ENCODE measurements at regions not wholly inside any gene's neighbourhood (a gene's known extent, or its start where the extent isn't known, plus 50 kb on each side); places are given as distances from the start of the nearest gene placed in this dataset.
"Not testable (repeated sequence)": the region's sequence is repeated elsewhere in the genome, so short reads cannot be mapped to it uniquely, and the experiment has no call there.

DNA sequence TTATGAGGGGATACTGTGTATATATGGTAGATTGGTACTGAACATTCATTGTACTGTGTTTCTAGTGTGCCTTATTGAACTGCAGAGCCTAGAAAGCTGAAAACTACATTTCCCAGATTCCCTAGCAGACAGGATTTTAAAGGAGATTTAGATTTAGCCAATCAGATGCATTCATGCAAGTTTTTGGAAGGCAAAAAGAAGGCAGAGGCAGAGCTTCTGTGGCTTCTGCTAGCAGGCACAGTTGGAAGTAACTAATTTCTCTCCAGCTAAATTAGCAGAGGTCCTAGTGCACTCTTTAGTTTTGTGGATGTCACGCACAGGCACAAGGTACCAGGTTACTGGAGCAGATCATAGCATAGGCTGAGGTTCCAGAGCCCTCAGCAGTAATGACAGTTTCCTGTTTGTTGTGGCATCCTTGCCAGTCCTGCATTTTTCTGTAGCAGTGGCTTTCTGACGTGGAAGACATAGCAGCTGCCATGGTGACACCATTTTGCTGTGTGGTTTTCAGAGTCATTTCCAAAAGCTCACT, 83.7 kb upstream of the CCDC71L start:
- DNase-seq (no peak), ATAC-seq (no peak)
- intact Hi-C loops (cut with DNase I, micrococcal nuclease) = no loop called here

- peak in 1 of 2 donors; percentile 12 for DNase-seq
- intact Hi-C loops (cut with DNase I, micrococcal nuclease) = not testable (repeated sequence)
- ATAC-seq = peak; percentile 76
These were observed 86.3 kb upstream of the CCDC71L start for GRCh38 chr7:106747301-106747700.

- DNase-seq (no peak), ATAC-seq (peak; percentile 40)
- intact Hi-C loops (cut with DNase I, micrococcal nuclease) = no loop called here
These were observed 86.8 kb upstream of the CCDC71L start for GRCh38 chr7:106747804-106748203.

DNA sequence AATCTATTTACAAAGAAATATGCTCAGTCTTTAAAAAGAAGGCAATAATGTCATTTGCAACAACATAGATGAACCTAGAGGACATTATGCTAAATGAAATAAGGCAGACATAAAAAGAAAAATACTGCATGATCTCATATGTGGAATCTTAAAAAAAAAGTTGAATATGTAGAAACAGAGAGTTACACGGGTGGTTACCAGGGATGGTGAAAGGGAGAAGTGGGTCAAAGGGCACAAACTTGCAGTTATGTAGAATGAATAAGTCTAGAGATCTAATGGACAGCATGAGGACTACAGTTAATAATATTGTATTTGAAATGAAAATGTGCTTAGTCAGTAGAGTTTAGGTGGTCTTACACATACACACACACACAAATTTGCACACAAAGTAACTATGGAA, 88.2 kb upstream of the CCDC71L start:
- no peak for ATAC-seq
- intact Hi-C loops (cut with DNase I, micrococcal nuclease) = no loop called here
- no peak for DNase-seq

DNA sequence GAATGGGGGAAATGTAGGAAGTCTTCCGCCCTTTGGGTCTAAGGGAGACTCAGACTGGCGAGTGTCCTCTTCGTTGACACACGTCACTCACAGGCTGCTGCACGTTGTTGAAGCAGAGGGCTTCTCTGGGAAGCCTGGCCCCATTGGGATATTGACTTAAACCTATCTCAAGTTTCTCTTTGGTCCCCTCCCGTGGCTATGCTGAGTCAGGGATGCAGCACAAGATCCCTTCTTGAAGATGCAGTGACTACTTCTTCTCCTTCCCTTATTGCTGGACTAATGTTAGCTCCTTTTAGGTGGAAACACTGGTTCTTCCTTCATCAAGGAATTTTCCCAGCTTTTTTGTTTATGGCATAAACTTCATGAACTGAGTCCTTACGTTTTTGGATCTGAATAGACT, 89.8 kb upstream of the CCDC71L start:
- ATAC-seq = no peak

GRCh38 chr7:106752367-106752766, 91.4 kb upstream of the CCDC71L start:
- intact Hi-C loops (cut with DNase I, micrococcal nuclease) = no loop called here
- DNase-seq (peak; percentile 43 to 58), ATAC-seq (peak; percentile 90)

More for the DNA sequence above, 89.8 kb upstream of the CCDC71L start:
- no peak for DNase-seq
- intact Hi-C loops (cut with DNase I, micrococcal nuclease) = no loop called here

GRCh38 chr7:106755024-106755423, 94.1 kb upstream of the CCDC71L start:
- DNase-seq; intact Hi-C loops (cut with DNase I, micrococcal nuclease); ATAC-seq: not testable (repeated sequence)

GRCh38 chr7:106755641-106756040, 94.7 kb upstream of the CCDC71L start:
- DNase-seq = no peak
- ATAC-seq = no peak
- intact Hi-C loops (cut with DNase I, micrococcal nuclease) = no loop called here

DNA sequence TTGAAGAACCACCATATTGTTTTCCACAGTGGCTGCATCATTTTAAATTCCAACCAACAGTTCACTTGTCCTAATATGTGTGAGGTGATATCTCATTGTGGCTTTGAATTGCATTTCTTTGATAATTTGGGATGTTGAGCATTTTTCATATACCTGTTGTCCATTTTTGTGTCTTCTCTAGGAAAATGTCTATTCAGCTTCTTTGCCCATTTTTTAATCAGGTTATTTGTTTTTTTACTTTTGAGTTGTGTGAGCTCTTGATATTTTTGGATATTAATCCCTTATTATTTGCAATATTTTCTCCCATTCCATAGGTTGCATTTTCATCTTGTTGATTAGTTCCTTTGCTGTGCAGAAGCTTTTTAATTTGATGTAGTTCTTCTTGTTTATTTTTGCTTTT, 95.1 kb upstream of the CCDC71L start:
- intact Hi-C loops (cut with DNase I, micrococcal nuclease) = no loop called here
- DNase-seq = no peak
- no peak for ATAC-seq

GRCh38 chr7:106756884-106757283, 95.9 kb upstream of the CCDC71L start:
- ATAC-seq (no peak), DNase-seq (no peak)
- intact Hi-C loops (cut with DNase I, micrococcal nuclease) = no loop called here

- DNase-seq = peak in 1 of 2 donors; percentile 34
- ATAC-seq = no peak
- intact Hi-C loops (cut with DNase I, micrococcal nuclease) = no loop called here
These were observed 96.9 kb upstream of the CCDC71L start for GRCh38 chr7:106757846-106758245.

- intact Hi-C loops (cut with DNase I, micrococcal nuclease); ATAC-seq; DNase-seq: not testable (repeated sequence)
These were observed 101.9 kb upstream of the CCDC71L start for GRCh38 chr7:106762845-106763244.

GRCh38 chr7:106763717-106764116, 101.4 kb upstream of the PIK3CG start:
- DNase-seq = no peak
- intact Hi-C loops (cut with DNase I, micrococcal nuclease) = no loop called here
- ATAC-seq = no peak

- intact Hi-C loops (cut with DNase I, micrococcal nuclease) = no loop called here
- DNase-seq (no peak), ATAC-seq (no peak)
These were observed 99.2 kb upstream of the PIK3CG start for GRCh38 chr7:106765727-106766355.

- DNase-seq = no peak
- no peak for ATAC-seq
- intact Hi-C loops (cut with DNase I, micrococcal nuclease) = no loop called here
These were observed 98.5 kb upstream of the PIK3CG start for GRCh38 chr7:106766551-106766950.

- ATAC-seq = no peak
- intact Hi-C loops (cut with DNase I, micrococcal nuclease) = no loop called here
- DNase-seq = no peak
These were observed 98.0 kb upstream of the PIK3CG start for GRCh38 chr7:106767078-106767477.

GRCh38 chr7:106767498-106768323, 97.4 kb upstream of the PIK3CG start:
- peak; percentile 34 for ATAC-seq
- DNase-seq = no peak
- intact Hi-C loops (cut with DNase I, micrococcal nuclease) = no loop called here

DNA sequence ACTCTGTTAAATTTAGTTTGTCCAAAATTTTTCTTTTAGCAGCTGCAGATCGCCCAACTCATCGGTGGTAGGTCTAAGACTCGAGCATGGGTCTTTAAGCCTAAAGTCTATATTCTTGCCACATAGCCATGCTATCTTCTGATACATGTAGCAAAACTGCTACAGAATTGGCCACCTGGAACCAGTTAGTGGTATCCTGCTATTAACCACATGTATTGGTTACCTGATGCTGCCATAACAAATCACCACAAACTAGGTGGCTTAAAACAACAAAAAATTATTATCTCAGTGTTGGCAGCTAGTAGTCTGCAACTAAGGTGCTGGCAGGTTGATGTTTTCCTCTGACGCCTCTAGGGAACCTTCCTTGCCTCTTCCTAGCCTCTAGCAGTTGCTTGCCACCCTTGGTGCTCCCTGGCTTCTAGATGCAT, 96.7 kb upstream of the PIK3CG start:
- DNase-seq (no peak), ATAC-seq (no peak)
- intact Hi-C loops (cut with DNase I, micrococcal nuclease) = no loop called here

- DNase-seq (no peak), ATAC-seq (no peak)
- intact Hi-C loops (cut with DNase I, micrococcal nuclease) = no loop called here
These were observed 94.9 kb upstream of the PIK3CG start for GRCh38 chr7:106770191-106770590.

GRCh38 chr7:106772655-106773108, 92.4 kb upstream of the PIK3CG start:
- no peak for ATAC-seq
- DNase-seq = no peak
- intact Hi-C loops (cut with DNase I, micrococcal nuclease) = no loop called here

All from left colon (tissue), 2 donors.